ENCODE measurements at regions not wholly inside any gene's neighbourhood (a gene's known extent, or its start where the extent isn't known, plus 50 kb on each side); places are given as distances from the start of the nearest gene placed in this dataset.

DNA sequence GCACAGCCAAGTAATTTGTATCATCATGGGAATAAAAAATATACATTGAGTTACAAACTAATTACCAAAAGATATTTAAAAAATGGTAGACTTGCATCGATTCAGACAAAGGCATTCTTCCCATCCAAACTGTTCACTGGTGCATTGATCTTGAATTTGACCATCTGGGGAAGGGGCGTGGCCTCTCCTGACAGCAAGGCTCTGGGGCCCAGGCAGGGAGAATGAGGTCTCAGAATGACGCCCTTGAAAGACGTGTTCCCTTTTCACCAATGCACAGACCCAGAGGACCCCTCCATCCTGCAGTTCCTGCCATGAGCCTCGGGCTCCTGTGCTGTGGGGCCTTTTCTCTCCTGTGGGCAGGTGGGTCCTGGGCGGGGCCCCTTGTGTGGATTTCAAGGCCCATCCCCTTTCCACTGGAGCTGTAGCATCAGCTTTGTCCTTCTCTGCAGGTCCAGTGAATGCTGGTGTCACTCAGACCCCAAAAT lies 91.1 kb upstream of the PRSS58 start:
- Mint-ChIP-seq H3K4me3 (ENCODE audit: unreplicated experiment) (peak overlapping the region; percentile 14), H3K27me3 (ENCODE audit: unreplicated experiment) (peaks cover 9% of the 10 kb centered on the region), H3K27ac (ENCODE audit: unreplicated experiment) (peak overlapping the region; percentile 94), H3K36me3 (ENCODE audit: unreplicated experiment) (no peaks in the 10 kb centered on the region), H3K9me3 (ENCODE audit: unreplicated experiment) (peaks cover 12% of the 10 kb centered on the region), H3K4me1 (ENCODE audit: low read depth, unreplicated experiment) (peaks cover 49% of the 10 kb centered on the region)
- no peak for TF ChIP-seq CTCF (IDR thresholded peaks at IDR 0.05; ENCODE audit: partially characterized antibody, unreplicated experiment)
- DNase-seq, result peak; percentile 65

GRCh38 chr7:142348100-142348499 lies 90.2 kb upstream of the PRSS58 start:
- Mint-ChIP-seq H3K9me3 (ENCODE audit: unreplicated experiment) (peaks cover 12% of the 10 kb centered on the region), H3K36me3 (ENCODE audit: unreplicated experiment) (no peaks in the 10 kb centered on the region), H3K4me1 (ENCODE audit: low read depth, unreplicated experiment) (peaks cover 51% of the 10 kb centered on the region), H3K27ac (ENCODE audit: unreplicated experiment) (peak overlapping the region; percentile 94), H3K27me3 (ENCODE audit: unreplicated experiment) (peaks cover 9% of the 10 kb centered on the region), H3K4me3 (ENCODE audit: unreplicated experiment) (peak overlapping the region; percentile 79)
- no peak for TF ChIP-seq CTCF (IDR thresholded peaks at IDR 0.05; ENCODE audit: partially characterized antibody, unreplicated experiment)
- DNase-seq, result no peak

DNA sequence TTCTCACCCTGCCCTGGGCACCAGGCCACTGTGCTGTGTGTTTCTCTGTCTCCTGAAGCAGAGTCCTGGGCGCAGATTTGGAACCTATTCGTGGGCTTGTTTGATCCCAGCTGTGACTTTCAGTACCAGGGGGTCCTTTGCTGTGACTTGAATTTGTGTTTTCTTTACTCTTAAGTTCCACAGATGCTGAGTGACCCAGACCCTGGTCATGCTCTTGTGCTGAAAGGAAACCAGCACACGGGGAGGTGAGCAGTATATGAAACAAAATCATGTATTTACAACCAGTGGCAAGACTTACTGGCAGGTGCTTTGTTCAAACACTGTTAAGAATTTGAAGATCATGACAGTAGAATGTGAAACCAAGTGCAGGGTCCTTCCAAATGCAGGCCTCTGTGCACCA lies 89.2 kb upstream of the PRSS58 start:
- H3K27me3 Mint-ChIP-seq (ENCODE audit: unreplicated experiment), result peaks cover 9% of the 10 kb centered on the region
- H3K4me3 Mint-ChIP-seq (ENCODE audit: unreplicated experiment), result no peak overlapping the region
- H3K36me3 Mint-ChIP-seq (ENCODE audit: unreplicated experiment), result no peaks in the 10 kb centered on the region
- DNase-seq, result no peak
- H3K9me3 Mint-ChIP-seq (ENCODE audit: unreplicated experiment), result peaks cover 12% of the 10 kb centered on the region
- H3K4me1 Mint-ChIP-seq (ENCODE audit: low read depth, unreplicated experiment), result peaks cover 51% of the 10 kb centered on the region
- no peak for TF ChIP-seq CTCF (IDR thresholded peaks at IDR 0.05; ENCODE audit: partially characterized antibody, unreplicated experiment)
- H3K27ac Mint-ChIP-seq (ENCODE audit: unreplicated experiment), result peak overlapping the region; percentile 76

- Mint-ChIP-seq H3K27me3 (ENCODE audit: unreplicated experiment) (peaks cover 9% of the 10 kb centered on the region), H3K4me1 (ENCODE audit: low read depth, unreplicated experiment) (peaks cover 44% of the 10 kb centered on the region), H3K4me3 (ENCODE audit: unreplicated experiment) (no peak overlapping the region), H3K27ac (ENCODE audit: unreplicated experiment) (no peak overlapping the region), H3K36me3 (ENCODE audit: unreplicated experiment) (no peaks in the 10 kb centered on the region), H3K9me3 (ENCODE audit: unreplicated experiment) (peaks cover 12% of the 10 kb centered on the region)
- TF ChIP-seq CTCF (IDR thresholded peaks at IDR 0.05; ENCODE audit: partially characterized antibody, unreplicated experiment), result no peak
- DNase-seq, result no peak
These were observed 88.0 kb upstream of the PRSS58 start for GRCh38 chr7:142345811-142346210.

DNA sequence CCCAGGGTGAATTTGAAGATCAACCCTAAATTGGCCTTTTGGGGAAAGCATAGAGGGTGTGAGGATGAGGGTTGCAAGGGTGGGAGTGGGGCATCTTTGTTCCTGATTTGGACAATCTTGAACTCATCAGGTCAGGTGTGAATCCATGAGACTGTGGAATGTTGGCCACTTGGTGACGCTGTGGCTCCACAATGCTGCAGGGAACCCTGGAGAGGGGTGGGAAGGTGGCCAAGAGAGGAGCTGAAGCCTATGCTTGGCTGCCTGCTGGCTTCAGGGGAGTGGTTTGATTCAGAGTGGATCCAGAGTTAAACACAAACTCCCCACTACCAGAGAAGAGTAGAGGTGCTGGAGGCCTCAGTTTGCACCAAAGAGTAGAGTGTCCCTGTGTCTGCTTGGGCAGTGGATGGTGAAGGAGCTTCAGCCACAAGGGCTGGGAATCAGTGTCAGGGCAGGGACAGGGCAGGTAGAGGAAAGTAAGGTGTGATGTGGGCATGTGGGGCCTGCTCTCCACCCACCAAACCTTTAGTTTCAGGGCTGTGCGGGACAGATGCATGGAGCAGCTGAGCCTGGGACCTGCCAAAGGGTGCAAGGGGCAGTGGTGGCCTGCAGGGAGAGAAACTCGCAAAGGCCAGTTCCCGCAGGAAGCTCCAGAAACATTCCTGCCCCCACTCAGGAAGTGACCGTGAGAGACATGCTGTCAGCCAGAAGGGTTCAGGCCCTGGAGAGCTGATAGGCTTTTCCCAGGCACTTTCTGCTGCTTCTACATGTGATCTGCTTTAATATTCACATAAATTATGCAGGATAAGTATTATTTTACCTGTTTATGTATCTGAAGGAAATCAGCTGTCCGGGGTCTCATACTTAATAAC lies 81.0 kb upstream of the PRSS58 start:
- Mint-ChIP-seq H3K27me3 (ENCODE audit: unreplicated experiment) (peaks cover 2% of the 10 kb centered on the region), H3K36me3 (ENCODE audit: unreplicated experiment) (no peaks in the 10 kb centered on the region), H3K4me3 (ENCODE audit: unreplicated experiment) (no peak overlapping the region), H3K4me1 (ENCODE audit: low read depth, unreplicated experiment) (peaks cover 33% of the 10 kb centered on the region), H3K9me3 (ENCODE audit: unreplicated experiment) (no peaks in the 10 kb centered on the region), H3K27ac (ENCODE audit: unreplicated experiment) (peak overlapping the region; percentile 50)
- DNase-seq, result peak; percentile 88
- TF ChIP-seq CTCF (IDR thresholded peaks at IDR 0.05; ENCODE audit: partially characterized antibody, unreplicated experiment), result peak; percentile 64
